GM21717 (cell line): ENCODE measurements at regions not wholly inside any gene's neighbourhood (a gene's known extent, or its start where the extent isn't known, plus 50 kb on each side); places are given as distances from the start of the nearest gene placed in this dataset.
A peak's percentile ranks its signal among the peaks of the same experiment; 100 is the strongest.
"Not testable (repeated sequence)": the region's sequence is repeated elsewhere in the genome, so short reads cannot be mapped to it uniquely, and the experiment has no call there.

Experiments
- ATAC-seq: cut with Tn5 transposase; IDR thresholded peaks from one replicate; pipeline ENCODE4 v1.9.1; 2021; ENCODE audit warnings: mild to moderate bottlenecking, moderate library complexity; ENCODE audit not compliant: unreplicated experiment

GRCh38 chr5:62243046-62243445, 63.0 kb upstream of the KIF2A start:
- ATAC-seq = not testable (repeated sequence)

GRCh38 chr5:62248192-62248591, 57.8 kb upstream of the KIF2A start:
- not testable (repeated sequence) for ATAC-seq

GRCh38 chr5:62250085-62250484, 55.9 kb upstream of the KIF2A start:
- not testable (repeated sequence) for ATAC-seq

GRCh38 chr5:62250919-62251318, 55.1 kb upstream of the KIF2A start:
- not testable (repeated sequence) for ATAC-seq

GRCh38 chr5:62252519-62252918, 53.5 kb upstream of the KIF2A start:
- not testable (repeated sequence) for ATAC-seq

- ATAC-seq = not testable (repeated sequence)
Measured at GRCh38 chr5:62255551-62255950, 50.5 kb upstream of the KIF2A start.

- peak; percentile 72 for ATAC-seq
Measured at GRCh38 chr5:62256161-62257019, 49.6 kb upstream of the KIF2A start.
